GM21717 (cell line): ENCODE measurements at regions not wholly inside any gene's neighbourhood (a gene's known extent, or its start where the extent isn't known, plus 50 kb on each side); places are given as distances from the start of the nearest gene placed in this dataset.

Experiments
- ATAC-seq: cut with Tn5 transposase; IDR thresholded peaks from one replicate; pipeline ENCODE4 v1.9.1; 2021; ENCODE audit warnings: mild to moderate bottlenecking, moderate library complexity; ENCODE audit not compliant: unreplicated experiment

GRCh38 chr10:88163572-88163971, 300.1 kb downstream of the PTEN start:
- no peak for ATAC-seq

DNA sequence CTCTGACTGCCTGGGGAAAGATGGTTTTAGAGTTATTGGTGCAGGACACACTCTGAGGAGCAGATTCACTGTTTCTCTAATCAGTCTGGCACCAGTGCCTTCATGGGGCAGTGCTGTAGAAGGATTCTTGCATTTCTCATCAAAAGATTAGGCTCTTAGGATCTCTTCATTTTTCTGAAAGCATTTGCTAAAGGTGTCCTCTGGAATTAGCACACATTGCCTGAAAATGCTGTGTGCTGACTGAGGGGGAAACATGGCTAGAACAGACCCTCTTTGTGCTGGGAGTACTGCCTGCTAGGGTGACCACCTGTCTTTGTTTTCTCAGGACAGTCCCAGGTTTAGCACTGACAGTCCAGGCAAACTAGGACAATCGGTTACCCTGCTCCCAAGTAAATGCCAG, 301.0 kb downstream of the PTEN start:
- ATAC-seq: no peak

- ATAC-seq: no peak
These were observed 302.4 kb downstream of the PTEN start for GRCh38 chr10:88165849-88166271.

DNA sequence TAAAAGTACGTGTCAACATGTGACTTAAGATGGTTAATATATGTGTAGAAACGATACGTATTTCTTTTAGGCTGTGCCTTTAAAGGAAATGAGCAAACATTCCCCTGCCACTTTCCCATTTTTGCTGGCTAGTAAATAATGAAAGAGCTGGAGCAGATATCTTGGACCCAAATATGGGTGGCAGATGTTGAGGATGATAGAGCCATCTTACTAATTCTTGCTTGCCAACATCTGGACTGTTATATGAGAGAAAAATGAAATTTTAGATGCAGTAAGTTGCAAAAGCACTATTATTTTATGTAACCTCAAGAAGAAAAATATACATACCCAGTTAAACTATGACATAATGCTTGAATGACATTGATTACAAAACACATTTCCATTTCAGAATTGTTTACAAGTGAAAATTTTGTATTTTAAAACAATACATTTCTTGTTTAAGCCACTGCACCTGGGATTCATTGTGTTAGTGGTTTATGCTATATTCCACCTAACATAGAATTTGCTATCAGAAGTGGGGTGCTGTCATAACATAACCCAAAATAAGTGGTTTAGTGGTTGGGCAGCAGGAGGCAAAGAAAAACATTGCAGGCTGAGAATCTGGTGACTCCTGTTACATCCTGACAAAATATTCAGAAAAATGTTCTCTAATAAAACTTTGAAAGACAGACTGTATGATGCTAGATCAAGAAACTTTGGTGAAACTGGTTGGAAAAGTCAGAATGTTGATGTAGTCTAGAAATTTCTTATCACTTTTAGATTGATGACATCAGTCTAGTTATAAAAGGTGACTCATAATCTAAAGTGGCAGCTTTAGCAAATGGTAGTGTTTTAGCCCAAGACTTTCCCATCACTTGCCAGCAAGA, 305.0 kb downstream of the PTEN start:
- no peak for ATAC-seq

DNA sequence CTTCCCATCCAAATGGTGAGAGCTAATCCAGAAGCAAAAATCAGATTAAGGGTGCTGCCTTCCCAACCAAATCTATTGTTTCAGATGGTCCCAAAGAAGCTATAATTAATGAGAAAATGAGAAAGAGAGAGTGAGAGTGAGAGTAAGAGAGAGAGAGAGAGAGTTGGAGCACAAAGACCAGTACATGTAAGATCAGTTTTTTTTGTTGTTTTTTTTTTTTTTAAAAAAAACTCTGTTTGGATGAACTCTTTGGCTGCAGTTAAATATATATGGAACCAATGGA, 305.6 kb downstream of the PTEN start:
- ATAC-seq: no peak

- ATAC-seq: no peak
These were observed 307.2 kb downstream of the PTEN start for GRCh38 chr10:88170628-88171027.

GRCh38 chr10:88172159-88172558, 308.7 kb downstream of the PTEN start:
- no peak for ATAC-seq

DNA sequence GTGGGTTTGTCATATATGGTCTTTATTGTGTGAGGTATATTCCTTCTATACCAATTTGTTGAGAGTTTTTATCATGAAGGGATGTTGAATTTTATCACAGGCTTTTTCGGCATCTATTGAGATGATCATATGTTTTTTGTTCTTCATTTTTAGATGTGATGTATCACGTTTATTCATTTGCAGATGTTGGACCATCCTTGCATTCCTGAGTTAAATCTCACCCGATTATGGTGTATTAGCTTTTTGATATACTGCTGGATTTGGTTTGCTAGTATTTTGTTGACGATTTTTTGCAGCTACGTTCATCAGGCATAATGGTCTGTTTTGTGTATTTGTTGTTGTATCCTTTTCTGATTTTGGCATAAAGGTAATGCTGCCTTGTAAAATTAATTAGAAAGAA, 311.0 kb downstream of the PTEN start:
- no peak for ATAC-seq

DNA sequence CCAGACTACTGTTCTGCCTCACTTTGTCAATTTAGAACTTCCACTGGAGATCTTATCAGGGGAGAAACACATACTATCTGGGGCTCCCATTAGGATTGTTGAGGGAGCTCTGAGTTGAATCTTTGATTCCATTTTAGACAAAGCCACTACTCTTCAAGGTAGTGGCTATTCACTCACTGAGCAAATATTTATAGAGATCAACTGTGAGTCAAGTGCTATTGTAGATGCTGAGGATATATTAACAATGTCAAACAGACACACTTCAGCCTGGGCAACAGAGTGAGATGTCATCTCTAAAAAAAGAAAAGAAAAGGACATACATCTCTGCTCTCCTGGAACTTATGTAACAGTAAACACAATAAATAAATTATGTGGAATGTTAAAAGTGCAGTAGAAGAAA, 315.3 kb downstream of the PTEN start:
- ATAC-seq: no peak

DNA sequence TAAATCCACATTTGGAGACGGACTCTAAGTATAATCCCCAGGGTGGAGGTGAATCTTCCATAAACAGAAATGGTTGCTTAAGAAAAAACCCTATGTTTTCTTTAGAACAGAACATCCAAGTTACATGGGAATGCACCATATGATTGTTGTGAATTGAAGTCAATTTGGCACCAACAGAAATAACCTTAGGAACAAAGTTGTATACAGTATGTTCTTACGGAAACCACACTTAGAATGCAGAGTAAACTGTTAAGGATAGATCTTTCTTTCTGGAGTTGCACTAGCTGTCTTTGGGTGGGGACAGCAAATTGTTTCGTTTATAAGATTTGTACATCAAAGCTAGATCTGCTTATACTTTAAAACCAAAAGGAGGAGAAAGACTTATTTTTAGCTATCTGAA, 316.4 kb downstream of the PTEN start:
- ATAC-seq: no peak

- no peak for ATAC-seq
These were observed 318.6 kb downstream of the PTEN start for GRCh38 chr10:88181902-88182600.

GRCh38 chr10:88182601-88182930, 319.1 kb downstream of the PTEN start:
- ATAC-seq: no peak

DNA sequence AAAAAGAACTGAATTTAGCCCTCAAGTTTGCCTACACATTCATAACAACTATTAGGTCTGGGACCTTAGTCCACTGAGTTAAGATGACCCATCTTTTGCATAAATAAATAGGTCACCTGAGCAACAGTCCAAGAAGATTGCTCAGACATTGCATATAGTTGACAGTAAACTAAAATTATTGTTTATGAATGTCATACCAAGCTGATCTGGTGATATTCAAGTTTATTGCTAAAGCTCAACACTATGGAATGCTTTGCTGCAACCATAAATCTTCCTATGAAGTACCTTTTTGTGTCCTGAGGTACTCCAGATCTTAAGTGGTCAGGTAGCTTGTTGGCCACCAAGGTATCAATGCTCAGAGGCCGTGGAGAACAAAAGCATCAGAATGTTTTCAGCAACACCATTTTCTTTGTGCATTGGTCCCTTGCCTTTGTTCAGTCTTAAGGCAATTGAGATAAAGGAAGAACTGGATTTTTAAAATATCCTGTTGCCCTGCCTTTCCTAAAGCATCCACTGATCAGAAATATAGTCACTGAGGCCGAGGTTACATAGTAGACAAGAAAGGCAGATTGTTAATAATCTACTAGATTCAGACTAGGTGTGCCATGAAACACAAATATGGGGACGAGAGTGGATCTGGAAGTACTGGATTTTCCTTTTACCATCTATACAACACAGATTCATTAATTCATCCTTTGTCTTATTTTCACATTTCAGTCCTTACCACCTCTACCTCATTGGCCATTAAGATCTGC, 321.3 kb downstream of the PTEN start:
- ATAC-seq: no peak

DNA sequence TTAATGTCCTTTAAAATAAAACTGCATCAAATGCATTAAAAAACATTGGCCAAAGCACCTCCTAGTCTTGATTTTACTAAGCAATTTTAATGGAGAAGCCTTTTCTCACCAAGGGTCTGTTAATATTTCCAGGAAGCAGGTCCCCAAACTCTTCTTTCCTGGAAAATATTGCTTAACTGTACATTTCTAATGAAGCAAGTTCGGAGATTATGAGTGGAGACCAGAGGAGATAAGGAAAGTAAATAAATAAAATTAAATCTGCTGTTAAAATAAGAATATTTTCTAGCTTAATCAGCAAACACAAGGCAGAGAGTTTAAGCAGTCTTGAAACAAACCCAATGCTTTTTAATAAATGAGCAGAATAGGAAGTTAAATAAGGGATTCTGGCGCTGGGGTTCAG, 322.4 kb downstream of the PTEN start:
- ATAC-seq: no peak

DNA sequence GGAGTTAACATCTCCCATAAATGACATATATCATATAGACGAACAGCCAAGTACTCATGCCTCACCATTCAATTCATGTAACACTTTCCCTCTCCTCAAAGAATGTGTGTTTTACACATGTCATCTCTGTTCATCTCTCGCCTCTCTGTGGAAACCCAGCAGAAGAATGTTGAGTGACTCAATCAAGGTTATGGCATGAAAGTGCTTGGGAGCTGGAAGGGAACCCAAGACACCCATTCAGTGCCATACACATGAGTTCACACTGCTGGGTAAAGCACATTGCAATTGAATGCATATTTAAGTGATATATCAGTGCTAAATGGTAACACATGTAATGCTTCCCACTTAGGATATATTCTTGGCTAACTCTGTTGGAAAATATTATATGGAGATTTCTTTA, 322.9 kb downstream of the PTEN start:
- ATAC-seq: no peak

GRCh38 chr10:88187472-88187871, 324.0 kb downstream of the PTEN start:
- ATAC-seq: no peak

- ATAC-seq: no peak
These were observed 326.7 kb downstream of the PTEN start for GRCh38 chr10:88190123-88190522.

DNA sequence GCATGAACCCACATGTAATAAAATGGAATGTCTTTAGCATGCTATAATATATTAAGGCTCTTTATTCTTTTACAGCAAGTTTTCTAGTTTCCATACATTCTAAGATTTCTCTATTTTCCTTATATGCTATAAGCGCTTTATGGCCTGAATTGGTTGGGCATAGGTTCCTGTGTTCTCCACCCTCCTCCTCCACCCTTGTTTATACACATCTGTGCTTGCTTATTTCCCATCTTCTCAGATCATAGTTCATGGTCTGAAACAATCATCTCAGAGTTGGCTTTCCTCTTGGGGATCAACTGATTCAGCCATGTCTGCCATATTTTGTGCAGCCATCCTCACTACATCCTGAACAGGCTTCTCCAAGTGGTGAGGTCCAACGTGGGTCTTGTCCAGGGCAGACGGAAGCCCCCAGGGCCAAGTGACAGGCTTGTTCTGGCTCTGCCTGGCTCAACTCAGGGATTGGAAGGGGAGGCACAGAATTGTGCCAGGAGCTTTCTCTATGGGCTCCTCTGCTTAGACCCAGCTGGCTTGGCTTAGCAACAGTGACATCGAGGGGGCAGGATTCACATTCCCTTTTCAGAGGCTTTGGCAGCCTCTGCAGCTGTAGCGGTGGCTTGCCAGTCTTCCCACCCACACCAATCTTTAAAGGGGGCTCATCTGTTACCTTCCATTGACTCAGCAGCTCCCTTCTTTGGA, 327.3 kb downstream of the PTEN start:
- no peak for ATAC-seq

GRCh38 chr10:88193018-88193417, 329.6 kb downstream of the PTEN start:
- no peak for ATAC-seq

GRCh38 chr10:88194041-88194887, 330.8 kb downstream of the PTEN start:
- ATAC-seq: no peak

GRCh38 chr10:88194961-88195367, 331.5 kb downstream of the PTEN start:
- ATAC-seq: no peak
